ENCODE measurements at regions not wholly inside any gene's neighbourhood (a gene's known extent, or its start where the extent isn't known, plus 50 kb on each side); places are given as distances from the start of the nearest gene placed in this dataset.

- intact Hi-C loops (cut with micrococcal nuclease) (no loop called here), dilution Hi-C loops (cut with MboI; ENCODE audit: extremely low pct_ligation_motif_present, low sequenced_read_pairs) (no loop called here)
- H2AFZ ChIP-seq (ENCODE audit: low read depth, low read length): no peak overlapping the region
- no peak overlapping the region for H3K4me3 ChIP-seq (replicated peaks in 1 of 3; ENCODE audit: insufficient read depth in 1 of 3, low read depth in 1 of 3, low read length in 3 of 3)
- H3K9me3 ChIP-seq (replicated peaks; ENCODE audit: control insufficient read depth, insufficient read depth, low read length): no peaks in the 10 kb centered on the region
- no TSS peak for BruUV-seq (replicated peaks)
- FAIRE-seq (no peak), DNase-seq (ENCODE audit: low read depth, low spot score) (no peak)
- peaks cover 0 to 1% of the 10 kb centered on the region in 2 experiments for H3K27me3 ChIP-seq (ENCODE audit: control insufficient read depth in 2 of 2, insufficient read depth in 2 of 2, low read length in 2 of 2)
- H3K79me2 ChIP-seq (ENCODE audit: control insufficient read depth, insufficient read depth, low read length): no peaks in the 10 kb centered on the region
- POLR2A ChIA-PET: no interaction called here
- H3K36me3 ChIP-seq (ENCODE audit: control insufficient read depth in 2 of 2, extremely low read depth in 1 of 2, insufficient read depth in 2 of 2, low read length in 2 of 2): no peaks in the 10 kb centered on the region
- H3K4me1 ChIP-seq (ENCODE audit: control insufficient read depth, extremely low read depth, insufficient read depth, low read length): peaks cover 4% of the 10 kb centered on the region
- no peak overlapping the region for H3K9ac ChIP-seq (replicated peaks; ENCODE audit: extremely low read depth, insufficient read depth, low read length)
- H3K4me2 ChIP-seq (ENCODE audit: insufficient read depth, low read length): no peak overlapping the region
- H3K27ac ChIP-seq (ENCODE audit: insufficient read depth, low read depth, low read length): no peak overlapping the region
- no peaks in the 10 kb centered on the region for H4K20me1 ChIP-seq (replicated peaks; ENCODE audit: control insufficient read depth, extremely low read depth, insufficient read depth, low read length)
- H3K9me1 ChIP-seq (replicated peaks; ENCODE audit: control insufficient read depth, extremely low read depth, insufficient read depth, low read length): no peaks in the 10 kb centered on the region
- CTCF ChIA-PET: interaction anchor here (0.7 kb wide), 1 partner anchor 19 kb away, joined by 3 read pairs; no protein-coding TSS in a partner anchor
- TF ChIP-seq POLR2A (IDR thresholded peaks at IDR 0.05; ENCODE audit: low read depth, low read length) (no peak), GATA2 (IDR thresholded peaks at IDR 0.05; ENCODE audit: insufficient read depth, insufficient read length, low read depth, low read length) (no peak), EZH2 (IDR thresholded peaks at IDR 0.05; ENCODE audit: borderline replicate concordance, low read depth, low read length, severe bottlenecking) (no peak), MAX (IDR thresholded peaks at IDR 0.05; ENCODE audit: insufficient read depth, insufficient read length) (no peak), CTCF (IDR thresholded peaks at IDR 0.05; ENCODE audit: extremely low read depth in 1 of 2, insufficient read depth in 1 of 2, low read depth in 1 of 2, low read length in 2 of 2) (no peak), FOS (IDR thresholded peaks at IDR 0.05; ENCODE audit: borderline replicate concordance, insufficient read depth, low read length) (no peak), POLR2AphosphoS5 (IDR thresholded peaks at IDR 0.05; ENCODE audit: insufficient read depth, low read depth, low read length) (no peak), JUN (IDR thresholded peaks at IDR 0.05; ENCODE audit: borderline replicate concordance, insufficient read depth, insufficient read length, low read depth) (no peak), MYC (IDR thresholded peaks at IDR 0.05; ENCODE audit: low read depth, low read length) (no peak)
Observed at GRCh38 chr9:104987743-104988142, 59.8 kb upstream of the ABCA1 start.

All from endothelial cell of umbilical vein (primary cell).